Endothelial cell of umbilical vein (primary cell): ENCODE measurements at regions not wholly inside any gene's neighbourhood (a gene's known extent, or its start where the extent isn't known, plus 50 kb on each side); places are given as distances from the start of the nearest gene placed in this dataset.

ENCODE experiments used
- BruUV-seq: library from RNA; stranded (reverse); fragments of 400-500 nt; replicated peaks from 2 replicates; lab custom pipeline; 2021; lab: Mats Ljungman, UMichigan
- CTCF ChIA-PET: fragments of 300-600, 350-600 bp; sonication (Branson Sonifier 250); formaldehyde crosslinking; loops from one replicate; lab custom pipeline; 2021; ENCODE audit warnings: antibody characterized with exemption, inconsistent platforms; lab: Charles Lee
- POLR2A ChIA-PET: fragments of 300-600, 350-600 bp; sonication (Branson Sonifier 250); formaldehyde crosslinking; loops from one replicate; lab custom pipeline; 2021; ENCODE audit warnings: antibody characterized with exemption, inconsistent platforms; lab: Charles Lee
- DNase-seq: peaks from one replicate; pipeline ENCODE4 v3.0.0-alpha.2; 2011; ENCODE audit warnings: low read depth, low spot score
- FAIRE-seq: peaks from 2 replicates; lab custom pipeline; 2011; peaks lifted over from hg19 to GRCh38; lab: Jason Lieb, UNC
- H2AFZ ChIP-seq: 2 replicates; pipeline ENCODE4 v1.6.0; 2012; ENCODE audit warnings: low read depth, low read length, control low read depth, inconsistent platforms
- H3K27ac ChIP-seq: 2 replicates; pipeline ENCODE4 v1.5.1; 2011; ENCODE audit warnings: low read depth, mild to moderate bottlenecking, control low read depth, low read length, moderate library complexity; ENCODE audit not compliant: insufficient read depth
- H3K27me3 ChIP-seq, 2 experiments: 2 replicates each; pipeline versions ENCODE4 v1.6.0 to v1.6.1; 2011; ENCODE audit warnings: low read length in 2 of 2, mixed read lengths in 1 of 2; ENCODE audit not compliant: control insufficient read depth in 2 of 2, insufficient read depth in 2 of 2
- H3K36me3 ChIP-seq, 2 experiments: 2 replicates in 1 of 2; 3 replicates in 1 of 2; pipeline ENCODE4 v1.5.1; 2011; ENCODE audit warnings: low read length in 2 of 2, mild to moderate bottlenecking in 1 of 2, moderate library complexity in 1 of 2; ENCODE audit not compliant: control insufficient read depth in 2 of 2, insufficient read depth in 2 of 2; ENCODE audit errors: extremely low read depth in 1 of 2
- H3K4me1 ChIP-seq: 3 replicates; pipeline ENCODE4 v1.5.1; 2011; ENCODE audit warnings: mild to moderate bottlenecking, low read length; ENCODE audit not compliant: control insufficient read depth, insufficient read depth; ENCODE audit errors: extremely low read depth
- H3K4me2 ChIP-seq: 2 replicates; pipeline ENCODE4 v1.6.1; 2011; ENCODE audit warnings: low read length, control low read depth, mixed read lengths; ENCODE audit not compliant: insufficient read depth
- H3K4me3 ChIP-seq, 3 experiments: fragments of 200-600 bp in 1 of 3; sonication (generic), shearing (Covaris generic) in 1 of 3; replicated peaks in 1 of 3; 2 replicates each; pipeline ENCODE4 v1.5.1; 2011 to 2016; ENCODE audit warnings: control low read depth in 3 of 3, low read length in 3 of 3, mild to moderate bottlenecking in 2 of 3, inconsistent platforms in 1 of 3, low read depth in 1 of 3, moderate library complexity in 1 of 3; ENCODE audit not compliant: insufficient read depth in 1 of 3
- H3K79me2 ChIP-seq: 2 replicates; pipeline ENCODE4 v1.6.0; 2012; ENCODE audit warnings: low read length, inconsistent platforms; ENCODE audit not compliant: control insufficient read depth, insufficient read depth
- H3K9ac ChIP-seq: replicated peaks from 2 replicates; pipeline ENCODE3; 2011; ENCODE audit warnings: low read length, control low read depth; ENCODE audit not compliant: insufficient read depth; ENCODE audit errors: extremely low read depth
- H3K9me1 ChIP-seq: replicated peaks from 3 replicates; pipeline ENCODE4 v1.6.0; 2011; ENCODE audit warnings: mild to moderate bottlenecking, low read length; ENCODE audit not compliant: control insufficient read depth, insufficient read depth; ENCODE audit errors: extremely low read depth
- H3K9me3 ChIP-seq: replicated peaks from 2 replicates; pipeline ENCODE4 v1.5.1; 2012; ENCODE audit warnings: low read length, inconsistent platforms; ENCODE audit not compliant: control insufficient read depth, insufficient read depth
- H4K20me1 ChIP-seq: replicated peaks from 2 replicates; pipeline ENCODE3; 2011; ENCODE audit warnings: mild to moderate bottlenecking, low read length; ENCODE audit not compliant: control insufficient read depth, insufficient read depth; ENCODE audit errors: extremely low read depth
- EZH2 ChIP-seq: IDR thresholded peaks from 2 replicates; pipeline ENCODE4 v1.6.1; 2012; ENCODE audit warnings: borderline replicate concordance, low read depth, mild to moderate bottlenecking, moderate library complexity, low read length, inconsistent platforms; ENCODE audit not compliant: severe bottlenecking
- FOS ChIP-seq: IDR thresholded peaks from 2 replicates; pipeline ENCODE4 v1.6.1; 2011; ENCODE audit warnings: mild to moderate bottlenecking, low read length, moderate library complexity, borderline replicate concordance; ENCODE audit not compliant: insufficient read depth
- GATA2 ChIP-seq: IDR thresholded peaks from 2 replicates; pipeline ENCODE4 v1.7.0; 2011; ENCODE audit warnings: low read depth, mild to moderate bottlenecking, moderate library complexity, mixed read lengths, low read length; ENCODE audit not compliant: insufficient read length, insufficient read depth
- JUN ChIP-seq: IDR thresholded peaks from 2 replicates; pipeline ENCODE4 v1.6.1; 2011; ENCODE audit warnings: borderline replicate concordance, low read depth; ENCODE audit not compliant: insufficient read length, insufficient read depth
- MYC ChIP-seq: IDR thresholded peaks from one replicate; pipeline ENCODE4 v1.6.1; 2011; ENCODE audit warnings: mild to moderate bottlenecking, low read depth, low read length
- POLR2A ChIP-seq: IDR thresholded peaks from 2 replicates; pipeline ENCODE4 v1.6.1; 2012; ENCODE audit warnings: low read depth, mild to moderate bottlenecking, control low read depth, low read length
- POLR2AphosphoS5 ChIP-seq: IDR thresholded peaks from 2 replicates; pipeline ENCODE4 v1.6.1; 2012; ENCODE audit warnings: low read depth, mild to moderate bottlenecking, control low read depth, low read length, moderate library complexity; ENCODE audit not compliant: insufficient read depth
- dilution Hi-C: fragments of 300-500 bp; cut with MboI; formaldehyde crosslinking; loops from one replicate; pipeline ENCODE4 v1.15.0; 2019; ENCODE audit warnings: low sequenced_read_pairs; ENCODE audit not compliant: extremely low pct_ligation_motif_present
- intact Hi-C: fragments of 100-400 bp; cut with micrococcal nuclease; formaldehyde crosslinking; loops from one replicate; pipeline ENCODE4 v1.10.0; 2022
- TF ChIP-seq, protein P1 (sequence below): IDR thresholded peaks from 2 replicates; pipeline ENCODE4 v1.6.1; 2011; ENCODE audit not compliant: insufficient read depth, insufficient read length
- TF ChIP-seq, protein P2 (sequence below), 2 donors: IDR thresholded peaks; 1 replicate in 1 of 2; 2 replicates in 1 of 2; pipeline ENCODE4 v1.5.1; 2011; ENCODE audit warnings: low read length in 2 of 2, mild to moderate bottlenecking in 2 of 2, moderate library complexity in 2 of 2, control low read depth in 1 of 2, inconsistent platforms in 1 of 2, low read depth in 1 of 2; ENCODE audit not compliant: insufficient read depth in 1 of 2; ENCODE audit errors: extremely low read depth in 1 of 2

DNA sequence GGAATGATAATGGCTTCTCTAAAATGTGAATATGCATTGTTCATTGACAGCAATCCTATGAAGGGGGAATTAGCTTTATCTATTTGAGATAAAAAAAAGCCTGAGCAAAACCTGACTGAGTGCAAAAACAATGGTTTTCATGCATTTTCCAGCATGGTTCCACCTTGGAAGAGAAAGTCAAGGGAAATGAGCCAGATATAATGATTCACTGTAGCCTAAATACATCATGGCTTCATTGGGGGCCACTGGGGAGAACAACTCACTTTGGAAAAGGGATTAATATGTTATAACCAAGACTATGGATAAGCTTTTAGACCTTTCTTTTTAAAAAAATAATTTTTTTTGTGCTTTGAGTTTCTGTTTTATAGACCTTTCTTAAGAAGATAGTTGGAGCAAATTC lies 679.7 kb downstream of the NYAP2 start:
- Histone ChIP-seq H3K4me3 (no peak overlapping the region), H3K27me3 (no peaks in the 10 kb centered on the region), H3K36me3 (no peaks in the 10 kb centered on the region), H3K9me3 (no peaks in the 10 kb centered on the region), H3K4me1 (no peaks in the 10 kb centered on the region), H3K9me1 (no peaks in the 10 kb centered on the region), H3K79me2 (no peaks in the 10 kb centered on the region), H3K27ac (no peak overlapping the region), H3K4me2 (no peak overlapping the region), H4K20me1 (no peaks in the 10 kb centered on the region), H3K9ac (no peak overlapping the region), H2AFZ (no peak overlapping the region)
- ChIA-PET POLR2A (no interaction called here), CTCF (no interaction called here)
- no peak for TF ChIP-seq POLR2AphosphoS5
- TF ChIP-seq FOS = no peak
- TF ChIP-seq, protein P1, sequence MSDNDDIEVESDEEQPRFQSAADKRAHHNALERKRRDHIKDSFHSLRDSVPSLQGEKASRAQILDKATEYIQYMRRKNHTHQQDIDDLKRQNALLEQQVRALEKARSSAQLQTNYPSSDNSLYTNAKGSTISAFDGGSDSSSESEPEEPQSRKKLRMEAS = no peak
- TF ChIP-seq, protein P2, sequence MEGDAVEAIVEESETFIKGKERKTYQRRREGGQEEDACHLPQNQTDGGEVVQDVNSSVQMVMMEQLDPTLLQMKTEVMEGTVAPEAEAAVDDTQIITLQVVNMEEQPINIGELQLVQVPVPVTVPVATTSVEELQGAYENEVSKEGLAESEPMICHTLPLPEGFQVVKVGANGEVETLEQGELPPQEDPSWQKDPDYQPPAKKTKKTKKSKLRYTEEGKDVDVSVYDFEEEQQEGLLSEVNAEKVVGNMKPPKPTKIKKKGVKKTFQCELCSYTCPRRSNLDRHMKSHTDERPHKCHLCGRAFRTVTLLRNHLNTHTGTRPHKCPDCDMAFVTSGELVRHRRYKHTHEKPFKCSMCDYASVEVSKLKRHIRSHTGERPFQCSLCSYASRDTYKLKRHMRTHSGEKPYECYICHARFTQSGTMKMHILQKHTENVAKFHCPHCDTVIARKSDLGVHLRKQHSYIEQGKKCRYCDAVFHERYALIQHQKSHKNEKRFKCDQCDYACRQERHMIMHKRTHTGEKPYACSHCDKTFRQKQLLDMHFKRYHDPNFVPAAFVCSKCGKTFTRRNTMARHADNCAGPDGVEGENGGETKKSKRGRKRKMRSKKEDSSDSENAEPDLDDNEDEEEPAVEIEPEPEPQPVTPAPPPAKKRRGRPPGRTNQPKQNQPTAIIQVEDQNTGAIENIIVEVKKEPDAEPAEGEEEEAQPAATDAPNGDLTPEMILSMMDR (IDR thresholded peaks at IDR 0.05; ENCODE audit: extremely low read depth in 1 of 2, insufficient read depth in 1 of 2, low read depth in 1 of 2, low read length in 2 of 2) = no peak
- TF ChIP-seq EZH2 = no peak
- no peak for TF ChIP-seq POLR2A
- TF ChIP-seq MYC = no peak
- TF ChIP-seq GATA2 = no peak
- TF ChIP-seq JUN = no peak
- BruUV-seq = no TSS peak
- dilution Hi-C loops = no loop called here
- intact Hi-C loops = no loop called here
- no peak for DNase-seq
- FAIRE-seq = no peak
